ENCODE measurements at regions not wholly inside any gene's neighbourhood (a gene's known extent, or its start where the extent isn't known, plus 50 kb on each side); places are given as distances from the start of the nearest gene placed in this dataset.

DNA sequence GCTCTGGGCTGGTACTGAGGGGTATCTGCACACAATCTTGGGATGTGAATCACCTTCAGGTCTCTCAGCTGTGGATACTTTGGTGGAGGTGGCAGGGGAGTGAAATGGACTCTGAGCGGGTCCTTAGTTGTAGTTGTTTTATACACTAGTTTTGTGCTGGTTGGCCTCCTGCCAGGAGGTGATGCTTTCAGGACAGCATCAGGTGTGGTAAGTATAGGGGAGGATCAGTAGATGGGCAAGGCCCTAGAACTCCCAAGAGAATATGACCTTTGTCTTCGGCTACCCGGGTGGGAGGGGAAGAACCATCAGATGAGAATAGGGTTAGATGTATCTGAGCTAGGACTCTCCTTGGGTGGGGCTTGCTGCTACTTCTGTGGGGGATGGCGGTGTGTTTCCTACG, 2284.3 kb upstream of the PCDH20 start:
- H3K4me3 ChIP-seq (ENCODE audit: low read depth, low read length): no peak overlapping the region
- TF ChIP-seq, protein P1, sequence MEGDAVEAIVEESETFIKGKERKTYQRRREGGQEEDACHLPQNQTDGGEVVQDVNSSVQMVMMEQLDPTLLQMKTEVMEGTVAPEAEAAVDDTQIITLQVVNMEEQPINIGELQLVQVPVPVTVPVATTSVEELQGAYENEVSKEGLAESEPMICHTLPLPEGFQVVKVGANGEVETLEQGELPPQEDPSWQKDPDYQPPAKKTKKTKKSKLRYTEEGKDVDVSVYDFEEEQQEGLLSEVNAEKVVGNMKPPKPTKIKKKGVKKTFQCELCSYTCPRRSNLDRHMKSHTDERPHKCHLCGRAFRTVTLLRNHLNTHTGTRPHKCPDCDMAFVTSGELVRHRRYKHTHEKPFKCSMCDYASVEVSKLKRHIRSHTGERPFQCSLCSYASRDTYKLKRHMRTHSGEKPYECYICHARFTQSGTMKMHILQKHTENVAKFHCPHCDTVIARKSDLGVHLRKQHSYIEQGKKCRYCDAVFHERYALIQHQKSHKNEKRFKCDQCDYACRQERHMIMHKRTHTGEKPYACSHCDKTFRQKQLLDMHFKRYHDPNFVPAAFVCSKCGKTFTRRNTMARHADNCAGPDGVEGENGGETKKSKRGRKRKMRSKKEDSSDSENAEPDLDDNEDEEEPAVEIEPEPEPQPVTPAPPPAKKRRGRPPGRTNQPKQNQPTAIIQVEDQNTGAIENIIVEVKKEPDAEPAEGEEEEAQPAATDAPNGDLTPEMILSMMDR (IDR thresholded peaks at IDR 0.05; ENCODE audit: borderline replicate concordance, insufficient read depth, low read depth, low read length): no peak

DNA sequence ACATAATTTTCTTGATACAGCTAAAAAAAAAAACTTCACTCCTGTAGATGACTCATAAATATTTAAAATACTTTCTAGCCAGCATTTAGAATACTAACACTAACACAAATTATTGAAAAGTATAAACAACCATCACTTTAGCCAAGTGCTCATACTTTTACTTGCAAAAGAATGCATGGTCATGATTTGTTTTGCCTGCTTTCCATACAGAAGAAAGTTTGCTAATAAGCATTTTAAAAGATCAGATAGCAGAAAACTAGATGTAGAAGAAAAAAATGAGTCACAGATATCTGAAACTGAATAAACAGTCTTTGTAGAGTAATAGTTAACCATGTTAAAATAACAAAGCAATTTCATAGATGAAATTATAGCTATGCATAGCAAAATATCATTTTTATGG, 2280.4 kb upstream of the PCDH20 start:
- no peak overlapping the region for H3K4me3 ChIP-seq (ENCODE audit: low read depth, low read length)
- TF ChIP-seq, protein P1 (IDR thresholded peaks at IDR 0.05; ENCODE audit: borderline replicate concordance, insufficient read depth, low read depth, low read length): no peak

DNA sequence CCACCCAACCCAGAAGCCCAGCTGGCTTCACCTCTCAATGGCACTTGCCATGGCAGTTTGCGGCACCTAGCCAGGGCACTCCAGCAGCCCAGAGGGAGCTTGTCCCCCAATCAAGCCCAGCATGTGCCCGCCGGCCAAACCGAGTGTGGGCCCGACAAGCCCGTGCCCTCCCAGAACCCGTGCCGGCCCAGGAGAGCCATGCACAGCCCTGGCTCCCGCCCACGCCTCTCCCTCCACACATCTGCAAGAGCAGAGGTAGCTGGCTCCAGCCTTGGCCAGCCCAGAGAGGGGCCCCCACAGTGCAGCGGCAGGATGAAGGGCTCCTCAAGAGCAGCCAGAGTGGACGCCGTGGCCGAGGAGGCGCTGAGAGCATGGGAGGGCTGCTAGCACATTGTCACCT, 2278.0 kb upstream of the PCDH20 start:
- H3K4me3 ChIP-seq (ENCODE audit: low read depth, low read length): no peak overlapping the region
- TF ChIP-seq, protein P1 (IDR thresholded peaks at IDR 0.05; ENCODE audit: borderline replicate concordance, insufficient read depth, low read depth, low read length): no peak

DNA sequence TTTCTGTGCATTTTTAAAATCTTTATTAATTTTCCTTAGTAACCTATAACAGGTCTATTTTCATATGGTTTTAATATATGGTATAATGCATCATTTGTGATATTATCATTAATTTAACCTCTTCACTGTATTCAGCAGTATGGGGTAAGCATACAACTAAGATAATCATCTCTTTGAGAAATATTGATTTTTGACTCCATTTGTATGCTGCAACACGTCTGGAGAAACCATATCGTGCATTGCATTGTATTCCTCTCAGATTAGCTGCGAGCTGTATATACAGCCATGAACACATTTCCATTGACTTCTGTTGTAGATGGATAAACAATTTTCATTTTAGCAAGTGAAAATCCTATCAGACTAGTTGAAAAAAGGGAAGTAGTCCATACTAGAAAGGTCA, 2275.8 kb upstream of the PCDH20 start:
- no peak overlapping the region for H3K4me3 ChIP-seq (ENCODE audit: low read depth, low read length)
- TF ChIP-seq, protein P1 (IDR thresholded peaks at IDR 0.05; ENCODE audit: borderline replicate concordance, insufficient read depth, low read depth, low read length): no peak

DNA sequence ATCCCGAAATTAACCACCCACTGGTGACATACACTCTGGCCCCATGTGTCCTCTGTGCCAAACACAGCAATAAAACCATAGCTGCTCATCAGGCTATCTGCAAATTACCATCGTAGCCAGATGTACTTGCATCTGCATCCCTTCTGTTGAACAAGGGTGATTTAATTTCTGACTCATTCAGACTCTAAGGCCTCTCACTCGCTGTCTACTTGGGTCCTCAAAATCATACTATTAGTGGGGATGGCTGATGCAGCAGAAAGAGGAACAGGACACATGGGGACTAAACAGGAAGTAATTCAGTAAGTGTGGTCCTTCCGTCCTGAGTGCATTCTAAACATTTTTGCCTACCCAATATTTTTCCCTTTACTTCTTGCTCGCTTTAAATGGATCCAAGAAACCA, 2275.0 kb upstream of the PCDH20 start:
- TF ChIP-seq, protein P1 (IDR thresholded peaks at IDR 0.05; ENCODE audit: borderline replicate concordance, insufficient read depth, low read depth, low read length): no peak
- no peak overlapping the region for H3K4me3 ChIP-seq (ENCODE audit: low read depth, low read length)

DNA sequence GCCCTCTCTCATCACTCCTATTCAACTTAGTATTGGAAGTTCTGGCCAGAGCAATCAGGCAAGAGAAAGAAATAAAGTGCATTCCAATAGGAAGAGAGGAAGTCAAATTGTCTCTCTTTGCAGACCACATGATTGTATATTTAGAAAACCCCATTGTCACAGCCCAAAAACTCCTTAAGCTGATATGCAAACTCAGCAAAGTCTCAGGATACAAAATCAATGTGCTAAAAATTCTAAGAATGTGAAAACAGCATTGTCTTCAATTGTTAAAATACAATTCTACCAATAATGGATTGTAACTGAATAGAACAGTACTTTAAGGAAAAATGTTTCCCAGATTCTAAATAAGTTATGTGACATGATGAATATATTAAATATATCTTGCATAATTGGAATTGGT, 2269.2 kb upstream of the PCDH20 start:
- H3K4me3 ChIP-seq (ENCODE audit: low read depth, low read length): no peak overlapping the region
- TF ChIP-seq, protein P1 (IDR thresholded peaks at IDR 0.05; ENCODE audit: borderline replicate concordance, insufficient read depth, low read depth, low read length): no peak

DNA sequence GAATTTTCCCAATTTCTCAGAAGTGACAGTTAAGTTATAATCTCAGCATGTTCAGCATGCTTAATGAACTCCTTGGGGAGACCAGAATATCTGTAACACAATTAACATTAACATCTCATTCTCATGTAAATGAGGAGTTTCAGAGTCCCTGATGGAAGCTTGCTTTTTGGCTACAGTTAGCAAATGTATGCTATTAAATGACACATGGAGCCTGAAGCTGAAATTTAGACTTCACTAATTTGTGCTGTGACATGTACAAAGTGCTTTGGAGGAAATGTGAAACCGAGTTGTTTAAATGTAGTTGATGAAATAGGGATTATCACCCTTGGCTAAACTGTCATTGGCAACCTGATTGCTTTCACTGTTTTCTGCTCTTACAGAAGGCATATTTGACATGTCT, 2265.1 kb upstream of the PCDH20 start:
- no peak overlapping the region for H3K4me3 ChIP-seq (ENCODE audit: low read depth, low read length)
- TF ChIP-seq, protein P1 (IDR thresholded peaks at IDR 0.05; ENCODE audit: borderline replicate concordance, insufficient read depth, low read depth, low read length): no peak
